IMR-90 (cell line): ENCODE measurements at regions not wholly inside any gene's neighbourhood (a gene's known extent, or its start where the extent isn't known, plus 50 kb on each side); places are given as distances from the start of the nearest gene placed in this dataset.
A peak's percentile ranks its signal among the peaks of the same experiment; 100 is the strongest.

ENCODE experiments used
- ATAC-seq: fragments of 200-7000 bp; cut with Tn5 transposase; 2 replicates; pipeline ENCODE4 v1.9.1; 2020; ENCODE audit warnings: low read depth, mild to moderate bottlenecking, moderate library complexity
- BruUV-seq: library from RNA; stranded (reverse); fragments of 400-500 nt; replicated peaks from 2 replicates; lab custom pipeline; 2021; lab: Mats Ljungman, UMichigan
- CTCF ChIA-PET: fragments of 300-600 bp; formaldehyde crosslinking; extraction: SDS; loops from one replicate; lab custom pipeline; 2021; ENCODE audit warnings: antibody characterized with exemption; lab: Yijun Ruan, JAX
- POLR2A ChIA-PET: fragments of 300-600 bp; sonication (Branson Sonifier 250); formaldehyde crosslinking; loops from one replicate; lab custom pipeline; 2022; ENCODE audit warnings: antibody characterized with exemption; ENCODE audit not compliant: unreplicated experiment; lab: Charles Lee
- DNase-seq: peaks from one replicate; pipeline ENCODE4 v3.0.0; 2013
- H2AFZ ChIP-seq: replicated peaks from 2 replicates; pipeline ENCODE3; 2013; ENCODE audit warnings: low read length, mild to moderate bottlenecking; ENCODE audit not compliant: poor library complexity
- H2AK5ac ChIP-seq: 2 replicates; pipeline ENCODE4 v1.6.1; 2013; ENCODE audit warnings: low read depth, low read length, inconsistent platforms
- H2AK9ac ChIP-seq: replicated peaks from 2 replicates; pipeline ENCODE3; 2013; ENCODE audit warnings: mild to moderate bottlenecking, low read depth, low read length, moderate library complexity; ENCODE audit not compliant: poor library complexity
- H2BK120ac ChIP-seq: 2 replicates; pipeline ENCODE4 v1.6.1; 2013; ENCODE audit warnings: low read depth, low read length, inconsistent platforms
- H2BK15ac ChIP-seq: 3 replicates; pipeline ENCODE4 v1.6.1; 2013; ENCODE audit warnings: low read depth, low read length, inconsistent platforms
- H2BK20ac ChIP-seq: 2 replicates; pipeline ENCODE4 v1.6.1; 2013; ENCODE audit warnings: low read depth, mild to moderate bottlenecking, inconsistent platforms, low read length, moderate library complexity
- H2BK5ac ChIP-seq: 2 replicates; pipeline ENCODE4 v1.6.1; 2013; ENCODE audit warnings: mild to moderate bottlenecking, low read depth, low read length, inconsistent platforms; ENCODE audit not compliant: poor library complexity, severe bottlenecking
- H3K14ac ChIP-seq: replicated peaks from 2 replicates; pipeline ENCODE4 v1.6.1; 2013; ENCODE audit warnings: low read depth, low read length, inconsistent platforms
- H3K18ac ChIP-seq: 2 replicates; pipeline ENCODE4 v1.6.1; 2013; ENCODE audit warnings: low read depth, low read length, control low read depth
- H3K23ac ChIP-seq: 2 replicates; pipeline ENCODE4 v1.6.1; 2013; ENCODE audit warnings: low read depth, low read length, inconsistent platforms
- H3K27ac ChIP-seq: 2 replicates; pipeline ENCODE4 v1.5.1; 2013; ENCODE audit warnings: mild to moderate bottlenecking, control low read depth, low read length; ENCODE audit not compliant: insufficient read depth
- H3K27me3 ChIP-seq: 2 replicates; pipeline ENCODE4 v1.6.1; 2013; ENCODE audit warnings: low read length; ENCODE audit not compliant: control insufficient read depth, insufficient read depth
- H3K36me3 ChIP-seq: 2 replicates; pipeline ENCODE4 v1.6.1; 2013; ENCODE audit warnings: low read length, mixed read lengths; ENCODE audit not compliant: control insufficient read depth, insufficient read depth
- H3K4ac ChIP-seq: 2 replicates; pipeline ENCODE4 v1.6.1; 2013; ENCODE audit warnings: low read depth, low read length, inconsistent platforms
- H3K4me1 ChIP-seq: 2 replicates; pipeline ENCODE4 v1.6.1; 2013; ENCODE audit warnings: low read length, mixed read lengths; ENCODE audit not compliant: control insufficient read depth, insufficient read depth
- H3K4me2 ChIP-seq: 2 replicates; pipeline ENCODE4 v1.6.1; 2013; ENCODE audit warnings: low read depth, mild to moderate bottlenecking, control low read depth, low read length, moderate library complexity
- H3K4me3 ChIP-seq: 2 replicates; pipeline ENCODE4 v1.5.1; 2013; ENCODE audit warnings: low read depth, mild to moderate bottlenecking, control low read depth, low read length, moderate library complexity; ENCODE audit not compliant: insufficient read depth
- H3K56ac ChIP-seq: 2 replicates; pipeline ENCODE4 v1.6.1; 2013; ENCODE audit warnings: low read length, inconsistent platforms; ENCODE audit not compliant: insufficient read depth; ENCODE audit errors: extremely low read depth
- H3K79me1 ChIP-seq, 2 experiments: 2 replicates each; pipeline ENCODE4 v1.6.1; 2013; ENCODE audit warnings: low read length in 2 of 2, inconsistent platforms in 1 of 2, low read depth in 1 of 2
- H3K9ac ChIP-seq: 2 replicates; pipeline ENCODE4 v1.6.1; 2013; ENCODE audit warnings: low read depth, low read length, control low read depth
- H3K9me1 ChIP-seq: 2 replicates; pipeline ENCODE4 v1.6.1; 2013; ENCODE audit warnings: low read length, inconsistent platforms; ENCODE audit not compliant: insufficient read depth
- H3K9me3 ChIP-seq: 2 replicates; pipeline ENCODE4 v1.6.1; 2013; ENCODE audit warnings: low read length; ENCODE audit not compliant: control insufficient read depth, insufficient read depth
- H4K20me1 ChIP-seq: 2 replicates; pipeline ENCODE4 v1.6.1; 2013; ENCODE audit warnings: low read length, inconsistent platforms; ENCODE audit not compliant: insufficient read depth
- H4K5ac ChIP-seq: 2 replicates; pipeline ENCODE4 v1.6.1; 2013; ENCODE audit warnings: mild to moderate bottlenecking, low read depth, low read length, control low read depth
- H4K8ac ChIP-seq, 2 experiments: 2 replicates each; pipeline ENCODE4 v1.6.1; 2013; ENCODE audit warnings: low read depth in 2 of 2, low read length in 2 of 2, control low read depth in 1 of 2, inconsistent platforms in 1 of 2
- H4K91ac ChIP-seq: 2 replicates; pipeline ENCODE4 v1.6.1; 2013; ENCODE audit warnings: low read depth, low read length, inconsistent platforms; ENCODE audit not compliant: insufficient read depth
- BHLHE40 ChIP-seq: fragments of 150-350 bp; IDR thresholded peaks from 2 replicates; pipeline ENCODE4 v1.6.1; 2016; ENCODE audit warnings: mild to moderate bottlenecking, low read depth, low read length
- WGBS, 2 experiments: methylation state at CpG; one replicate each; pipeline versions ENCODE4 v1.1.5 to v1.1.7; 2013; ENCODE audit warnings: missing lambda C conversion rate in 2 of 2; ENCODE audit not compliant: insufficient read length in 1 of 2; ENCODE audit errors: extremely low coverage in 2 of 2; 5-methylcytosine and 5-hydroxymethylcytosine counted together
- dilution Hi-C: fragments of 300-500 bp; cut with HindIII; formaldehyde crosslinking; loops from one replicate; pipeline ENCODE4 v1.14.3; 2018; ENCODE audit warnings: low sequenced_read_pairs; ENCODE audit not compliant: unreplicated experiment
- in situ Hi-C: fragments of 300-500 bp; cut with MboI; formaldehyde crosslinking; loops from 3 replicates; pipeline ENCODE4 v1.14.3; 2019; ENCODE audit warnings: low sequenced_read_pairs, inconsistent platforms, mixed read lengths
- intact Hi-C: fragments of 100-400 bp; cut with micrococcal nuclease; formaldehyde crosslinking; loops from 2 replicates; pipeline ENCODE4 v1.10.0; 2022
- TF ChIP-seq, protein P1 (sequence below): conservative IDR thresholded peaks from 2 replicates; pipeline ENCODE4 v1.5.1; 2012; ENCODE audit warnings: mild to moderate bottlenecking, low read depth, low read length, improper control_type of control experiment

DNA sequence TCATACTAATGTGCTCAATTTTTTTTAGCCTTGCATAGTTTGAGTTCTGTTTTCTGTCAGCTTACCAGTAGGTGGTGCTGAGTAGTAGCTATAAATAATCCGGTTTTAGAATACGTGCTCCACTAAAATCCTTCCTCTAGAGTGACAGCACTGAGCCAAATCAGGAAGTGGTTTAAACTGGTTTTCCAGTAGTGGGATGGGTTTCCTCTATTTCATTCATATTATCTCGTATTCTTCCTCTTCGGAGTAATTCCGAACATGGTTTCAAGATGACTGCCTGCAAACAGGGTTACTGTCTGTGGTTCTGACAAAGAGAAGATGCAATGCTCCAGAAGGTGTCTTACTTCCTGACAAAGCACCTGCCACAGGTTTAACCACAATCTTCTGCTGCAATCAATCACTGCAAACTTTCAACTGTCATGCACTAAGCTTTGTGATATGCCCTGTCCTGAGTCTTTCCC, 496.9 kb upstream of the VRK2 start:
- no peak overlapping the region for H2AK5ac ChIP-seq
- no peak overlapping the region for H3K4me3 ChIP-seq
- H3K4me1 ChIP-seq: no peaks in the 10 kb centered on the region
- H2AFZ ChIP-seq: no peak overlapping the region
- no peaks in the 10 kb centered on the region for H3K79me1 ChIP-seq
- H3K4me2 ChIP-seq: no peak overlapping the region
- H3K23ac ChIP-seq: no peak overlapping the region
- no peak overlapping the region for H3K18ac ChIP-seq
- H3K9ac ChIP-seq: no peak overlapping the region
- no peaks in the 10 kb centered on the region for H4K20me1 ChIP-seq
- no peak overlapping the region for H3K14ac ChIP-seq
- H3K36me3 ChIP-seq: no peaks in the 10 kb centered on the region
- no peak overlapping the region for H4K8ac ChIP-seq
- H3K27ac ChIP-seq: no peak overlapping the region
- H3K27me3 ChIP-seq: no peaks in the 10 kb centered on the region
- H4K5ac ChIP-seq: no peak overlapping the region
- DNase-seq (no peak), ATAC-seq (no peak)
- no peak overlapping the region for H3K4ac ChIP-seq
- H3K9me1 ChIP-seq: no peaks in the 10 kb centered on the region
- intact Hi-C loops: loop anchor here (1.0 kb wide), 1 partner anchor 152 kb away; no protein-coding TSS in a partner anchor
- H2BK5ac ChIP-seq: no peak overlapping the region
- no peak for TF ChIP-seq BHLHE40
- TF ChIP-seq, protein P1, sequence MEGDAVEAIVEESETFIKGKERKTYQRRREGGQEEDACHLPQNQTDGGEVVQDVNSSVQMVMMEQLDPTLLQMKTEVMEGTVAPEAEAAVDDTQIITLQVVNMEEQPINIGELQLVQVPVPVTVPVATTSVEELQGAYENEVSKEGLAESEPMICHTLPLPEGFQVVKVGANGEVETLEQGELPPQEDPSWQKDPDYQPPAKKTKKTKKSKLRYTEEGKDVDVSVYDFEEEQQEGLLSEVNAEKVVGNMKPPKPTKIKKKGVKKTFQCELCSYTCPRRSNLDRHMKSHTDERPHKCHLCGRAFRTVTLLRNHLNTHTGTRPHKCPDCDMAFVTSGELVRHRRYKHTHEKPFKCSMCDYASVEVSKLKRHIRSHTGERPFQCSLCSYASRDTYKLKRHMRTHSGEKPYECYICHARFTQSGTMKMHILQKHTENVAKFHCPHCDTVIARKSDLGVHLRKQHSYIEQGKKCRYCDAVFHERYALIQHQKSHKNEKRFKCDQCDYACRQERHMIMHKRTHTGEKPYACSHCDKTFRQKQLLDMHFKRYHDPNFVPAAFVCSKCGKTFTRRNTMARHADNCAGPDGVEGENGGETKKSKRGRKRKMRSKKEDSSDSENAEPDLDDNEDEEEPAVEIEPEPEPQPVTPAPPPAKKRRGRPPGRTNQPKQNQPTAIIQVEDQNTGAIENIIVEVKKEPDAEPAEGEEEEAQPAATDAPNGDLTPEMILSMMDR: 0 out of 2 replicates have a peak, but pooled peaks have one; percentile 9
- no peak overlapping the region for H4K91ac ChIP-seq
- H2BK20ac ChIP-seq: no peak overlapping the region
- no peaks in the 10 kb centered on the region for H3K9me3 ChIP-seq
- no peak overlapping the region for H3K56ac ChIP-seq
- BruUV-seq: no TSS peak
- H2AK9ac ChIP-seq: no peak overlapping the region
- CTCF ChIA-PET: interaction anchor here (0.5 to 1.1 kb wide), 2 partner anchors 12 to 161 kb away, joined by 3 to 4 read pairs; no protein-coding TSS in a partner anchor
- POLR2A ChIA-PET: no interaction called here
- no peak overlapping the region for H2BK15ac ChIP-seq
- dilution Hi-C loops: no loop called here
- H2BK120ac ChIP-seq: no peak overlapping the region
- in situ Hi-C loops: no loop called here
- WGBS, 2 experiments: no CpG with 5 or more reads among the region's 5 CpGs
